CD4-positive, alpha-beta T cell (primary cell): ENCODE measurements at regions not wholly inside any gene's neighbourhood (a gene's known extent, or its start where the extent isn't known, plus 50 kb on each side); places are given as distances from the start of the nearest gene placed in this dataset.
"Not testable (repeated sequence)": the region's sequence is repeated elsewhere in the genome, so short reads cannot be mapped to it uniquely, and the experiment has no call there.

ENCODE experiments used
- ATAC-seq: fragments of 200-7000 bp; cut with Tn5 transposase; one replicate; pipeline ENCODE4 v1.10.0; 2022; ENCODE audit warnings: mild to moderate bottlenecking; ENCODE audit not compliant: poor library complexity
- CTCF ChIA-PET: fragments of 350-600 bp; sonication (Branson Sonifier 250); formaldehyde crosslinking; loops from one replicate; lab custom pipeline; 2021; ENCODE audit warnings: antibody characterized with exemption, inconsistent platforms; lab: Charles Lee
- POLR2A ChIA-PET: fragments of 350-600 bp; sonication (Branson Sonifier 250); formaldehyde crosslinking; loops from one replicate; lab custom pipeline; 2021; ENCODE audit warnings: antibody characterized with exemption, inconsistent platforms; lab: Charles Lee
- DNase-seq, 14 experiments: peaks; one replicate each; pipeline ENCODE4 v3.0.0-alpha.2; 2013 to 2020; ENCODE audit warnings: mixed read lengths in 2 of 14
- H3K27ac ChIP-seq, 2 donors: one replicate each; pipeline versions ENCODE4 v1.5.1 to v1.7.0; 2013; ENCODE audit warnings: low read length in 2 of 2, low read depth in 1 of 2, mild to moderate bottlenecking in 1 of 2
- H3K27me3 ChIP-seq, 2 experiments: 1 replicate in 1 of 2; 2 replicates in 1 of 2; pipeline versions ENCODE4 v1.6.1 to v1.7.0; 2013; ENCODE audit warnings: low read length in 2 of 2, control low read depth in 1 of 2, mild to moderate bottlenecking in 1 of 2, moderate library complexity in 1 of 2; ENCODE audit not compliant: insufficient read depth in 2 of 2, control insufficient read depth in 1 of 2
- H3K36me3 ChIP-seq: one replicate; pipeline ENCODE4 v1.6.1; 2013; ENCODE audit warnings: low read length, control low read depth; ENCODE audit not compliant: insufficient read depth
- H3K4me1 ChIP-seq: one replicate; pipeline ENCODE4 v1.6.1; 2013; ENCODE audit warnings: low read length, control low read depth; ENCODE audit not compliant: insufficient read depth
- H3K4me3 ChIP-seq: one replicate; pipeline ENCODE4 v1.5.1; 2013; ENCODE audit warnings: mild to moderate bottlenecking, low read length, moderate library complexity
- H3K9me3 ChIP-seq, 2 experiments: 1 replicate in 1 of 2; 2 replicates in 1 of 2; pipeline versions ENCODE4 v1.6.1 to v1.7.0; 2013; ENCODE audit warnings: low read length in 2 of 2, mild to moderate bottlenecking in 2 of 2, control low read depth in 1 of 2, moderate library complexity in 1 of 2; ENCODE audit not compliant: control insufficient read depth in 1 of 2, insufficient read depth in 1 of 2
- H3K27ac Mint-ChIP-seq: one replicate; pipeline ENCODE4 v1.8.0; 2020; ENCODE audit warnings: mixed read lengths
- H3K27me3 Mint-ChIP-seq: one replicate; pipeline ENCODE4 v1.8.0; 2021; ENCODE audit warnings: mixed read lengths
- H3K36me3 Mint-ChIP-seq: one replicate; pipeline ENCODE4 v1.8.0; 2021; ENCODE audit warnings: low read depth, mixed read lengths
- H3K4me1 Mint-ChIP-seq: one replicate; pipeline ENCODE4 v1.8.0; 2021; ENCODE audit warnings: low read depth, mixed read lengths
- H3K4me3 Mint-ChIP-seq: one replicate; pipeline ENCODE4 v1.8.0; 2020; ENCODE audit warnings: mild to moderate bottlenecking, mixed read lengths
- H3K9me3 Mint-ChIP-seq: one replicate; pipeline ENCODE4 v1.8.0; 2020; ENCODE audit warnings: mixed read lengths
- intact Hi-C, 2 experiments: fragments of 100-400 bp; cut with DNase I in 1 of 2; cut with micrococcal nuclease in 1 of 2; formaldehyde crosslinking; loops; one replicate each; pipeline versions ENCODE4 v1.15.1 to v1.9.0; 2023 to 2025; cut with DNase I, micrococcal nuclease
- TF ChIP-seq, protein P1 (sequence below): fragments of 200-600 bp; IDR thresholded peaks from one replicate; pipeline ENCODE4 v1.8.0; 2022; ENCODE audit warnings: antibody characterized with exemption, mild to moderate bottlenecking

DNA sequence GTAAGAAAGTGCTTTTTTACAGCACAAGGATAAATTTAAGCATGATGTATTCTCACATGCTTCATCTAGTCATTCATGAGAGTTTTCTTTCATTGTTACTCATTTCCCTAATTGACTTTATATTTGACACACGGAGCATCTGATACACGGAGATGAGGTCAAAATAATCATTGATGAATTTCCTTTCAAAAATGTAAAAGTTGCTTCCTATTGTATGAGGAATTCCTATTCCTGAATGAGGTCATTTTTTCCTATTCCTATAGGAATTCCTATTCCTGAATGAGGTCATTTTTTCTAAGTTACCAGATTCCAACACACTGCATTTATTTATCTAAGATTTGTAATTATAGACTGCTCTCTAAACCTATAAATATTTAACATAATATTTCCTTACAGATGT lies 316.7 kb upstream of the KITLG start:
- no peak overlapping the region for H3K4me3 ChIP-seq
- CTCF ChIA-PET = no interaction called here
- H3K36me3 ChIP-seq = no peaks in the 10 kb centered on the region
- no peaks in the 10 kb centered on the region for H3K27me3 ChIP-seq
- H3K9me3 Mint-ChIP-seq = no peaks in the 10 kb centered on the region
- DNase-seq (no peak), ATAC-seq (no peak)
- H3K27me3 Mint-ChIP-seq = no peaks in the 10 kb centered on the region
- intact Hi-C loops = no loop called here
- no peaks in the 10 kb centered on the region for H3K36me3 Mint-ChIP-seq
- no peak overlapping the region for H3K27ac ChIP-seq
- POLR2A ChIA-PET = no interaction called here
- TF ChIP-seq, protein P1, sequence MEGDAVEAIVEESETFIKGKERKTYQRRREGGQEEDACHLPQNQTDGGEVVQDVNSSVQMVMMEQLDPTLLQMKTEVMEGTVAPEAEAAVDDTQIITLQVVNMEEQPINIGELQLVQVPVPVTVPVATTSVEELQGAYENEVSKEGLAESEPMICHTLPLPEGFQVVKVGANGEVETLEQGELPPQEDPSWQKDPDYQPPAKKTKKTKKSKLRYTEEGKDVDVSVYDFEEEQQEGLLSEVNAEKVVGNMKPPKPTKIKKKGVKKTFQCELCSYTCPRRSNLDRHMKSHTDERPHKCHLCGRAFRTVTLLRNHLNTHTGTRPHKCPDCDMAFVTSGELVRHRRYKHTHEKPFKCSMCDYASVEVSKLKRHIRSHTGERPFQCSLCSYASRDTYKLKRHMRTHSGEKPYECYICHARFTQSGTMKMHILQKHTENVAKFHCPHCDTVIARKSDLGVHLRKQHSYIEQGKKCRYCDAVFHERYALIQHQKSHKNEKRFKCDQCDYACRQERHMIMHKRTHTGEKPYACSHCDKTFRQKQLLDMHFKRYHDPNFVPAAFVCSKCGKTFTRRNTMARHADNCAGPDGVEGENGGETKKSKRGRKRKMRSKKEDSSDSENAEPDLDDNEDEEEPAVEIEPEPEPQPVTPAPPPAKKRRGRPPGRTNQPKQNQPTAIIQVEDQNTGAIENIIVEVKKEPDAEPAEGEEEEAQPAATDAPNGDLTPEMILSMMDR = no peak
- H3K4me1 ChIP-seq = no peaks in the 10 kb centered on the region
- no peak overlapping the region for H3K4me3 Mint-ChIP-seq
- H3K4me1 Mint-ChIP-seq = no peaks in the 10 kb centered on the region
- H3K27ac Mint-ChIP-seq = no peak overlapping the region
- no peaks in the 10 kb centered on the region for H3K9me3 ChIP-seq

DNA sequence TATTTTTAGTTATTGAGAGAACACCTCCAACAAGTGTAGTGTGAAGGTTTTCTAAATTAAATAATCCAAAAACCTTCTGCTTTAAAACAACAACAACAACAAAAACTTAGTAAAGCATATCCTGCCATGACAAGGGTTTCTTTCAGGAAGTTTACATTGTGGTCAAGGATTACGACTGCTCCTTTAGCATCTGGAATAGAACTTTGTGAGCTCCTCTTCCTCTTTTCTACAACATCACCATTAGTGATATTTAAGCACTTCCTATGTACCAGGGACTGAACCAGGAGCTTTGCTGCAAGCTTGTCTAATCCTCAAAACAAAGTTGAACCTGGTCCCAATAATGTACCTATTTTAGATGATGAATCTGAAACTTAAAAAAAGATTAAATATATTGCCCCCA lies 315.4 kb upstream of the KITLG start:
- no peaks in the 10 kb centered on the region for H3K4me1 Mint-ChIP-seq
- Histone ChIP-seq H3K36me3 (no peaks in the 10 kb centered on the region), H3K27ac (no peak overlapping the region), H3K9me3 (no peaks in the 10 kb centered on the region), H3K4me1 (no peaks in the 10 kb centered on the region), H3K4me3 (no peak overlapping the region), H3K27me3 (no peaks in the 10 kb centered on the region)
- H3K36me3 Mint-ChIP-seq = no peaks in the 10 kb centered on the region
- H3K27ac Mint-ChIP-seq = no peak overlapping the region
- intact Hi-C loops = no loop called here
- ChIA-PET POLR2A (no interaction called here), CTCF (no interaction called here)
- H3K27me3 Mint-ChIP-seq = no peaks in the 10 kb centered on the region
- no peak for ATAC-seq
- DNase-seq = no peak
- H3K9me3 Mint-ChIP-seq = no peaks in the 10 kb centered on the region
- H3K4me3 Mint-ChIP-seq = no peak overlapping the region
- TF ChIP-seq, protein P1 = no peak

DNA sequence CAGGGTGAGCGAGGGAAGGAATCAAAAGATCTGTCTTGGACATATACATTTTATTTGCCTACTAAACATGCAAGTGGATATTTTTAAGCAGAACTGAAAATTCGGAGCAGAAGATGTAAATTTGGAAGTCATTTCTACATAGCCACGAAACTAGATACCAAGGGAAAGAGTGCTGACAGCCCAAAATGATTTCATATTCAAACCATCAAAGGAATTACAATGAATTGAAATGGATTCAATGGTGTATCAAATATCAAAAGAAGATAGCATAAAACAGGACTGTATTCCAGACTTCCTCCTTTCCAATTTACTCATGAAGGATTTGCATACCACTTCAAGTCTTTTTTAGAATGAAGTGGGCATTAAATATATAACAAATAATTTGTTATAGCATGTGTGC lies 313.5 kb upstream of the KITLG start:
- Histone ChIP-seq H3K27ac (no peak overlapping the region), H3K9me3 (no peaks in the 10 kb centered on the region), H3K4me3 (no peak overlapping the region), H3K27me3 (no peaks in the 10 kb centered on the region), H3K36me3 (no peaks in the 10 kb centered on the region), H3K4me1 (no peaks in the 10 kb centered on the region)
- no peaks in the 10 kb centered on the region for H3K9me3 Mint-ChIP-seq
- no peak overlapping the region for H3K27ac Mint-ChIP-seq
- ChIA-PET CTCF (no interaction called here), POLR2A (no interaction called here)
- TF ChIP-seq, protein P1 = no peak
- H3K27me3 Mint-ChIP-seq = no peaks in the 10 kb centered on the region
- intact Hi-C loops = no loop called here
- no peak overlapping the region for H3K4me3 Mint-ChIP-seq
- no peak for ATAC-seq
- H3K4me1 Mint-ChIP-seq = no peaks in the 10 kb centered on the region
- no peaks in the 10 kb centered on the region for H3K36me3 Mint-ChIP-seq
- no peak for DNase-seq

DNA sequence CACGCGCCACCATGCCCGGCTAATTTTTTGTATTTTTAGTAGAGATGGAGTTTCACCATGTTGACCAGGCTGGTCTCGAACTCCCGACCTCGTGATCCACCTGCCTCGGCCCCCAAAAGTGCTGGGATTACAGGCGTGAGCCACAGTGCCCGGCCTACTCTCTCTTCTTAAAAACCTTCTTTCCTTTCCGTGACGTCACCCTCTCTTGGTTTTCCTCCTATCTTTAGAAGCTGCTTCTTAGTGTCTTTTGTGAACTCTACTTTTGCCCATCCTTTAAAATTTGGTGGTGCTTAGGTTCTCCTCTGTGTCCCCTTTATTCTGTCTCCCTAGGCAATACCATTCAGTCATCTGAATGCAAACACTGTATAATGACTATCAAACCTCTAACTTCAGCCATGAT lies 311.2 kb upstream of the KITLG start:
- H3K4me3 Mint-ChIP-seq, DNase-seq, H3K36me3 Mint-ChIP-seq, H3K4me1 Mint-ChIP-seq, H3K4me3 ChIP-seq, H3K27ac ChIP-seq, H3K9me3 ChIP-seq, ATAC-seq, H3K27ac Mint-ChIP-seq, intact Hi-C loops, H3K36me3 ChIP-seq, POLR2A ChIA-PET, CTCF ChIA-PET, H3K27me3 Mint-ChIP-seq, H3K27me3 ChIP-seq, H3K9me3 Mint-ChIP-seq, H3K4me1 ChIP-seq: not testable (repeated sequence)
